Testis (tissue), 2 donors: ENCODE measurements at regions not wholly inside any gene's neighbourhood (a gene's known extent, or its start where the extent isn't known, plus 50 kb on each side); places are given as distances from the start of the nearest gene placed in this dataset.

Source experiments
- POLR2A ChIP-seq: fragments of 450-650 bp; IDR thresholded peaks from one replicate; pipeline ENCODE4 v1.6.1; 2017; ENCODE audit warnings: antibody characterized with exemption, mild to moderate bottlenecking, moderate library complexity
- TF ChIP-seq, protein P1 (sequence below), 3 experiments: fragments of 450-650 bp in 2 of 3; fragments of 200-600 bp in 1 of 3; sonication (generic) in 1 of 3; IDR thresholded peaks; one replicate each; pipeline ENCODE4 v1.5.1; 2016 to 2019; ENCODE audit warnings: antibody characterized with exemption in 3 of 3, mild to moderate bottlenecking in 2 of 3, moderate library complexity in 1 of 3

- TF ChIP-seq, protein P1, sequence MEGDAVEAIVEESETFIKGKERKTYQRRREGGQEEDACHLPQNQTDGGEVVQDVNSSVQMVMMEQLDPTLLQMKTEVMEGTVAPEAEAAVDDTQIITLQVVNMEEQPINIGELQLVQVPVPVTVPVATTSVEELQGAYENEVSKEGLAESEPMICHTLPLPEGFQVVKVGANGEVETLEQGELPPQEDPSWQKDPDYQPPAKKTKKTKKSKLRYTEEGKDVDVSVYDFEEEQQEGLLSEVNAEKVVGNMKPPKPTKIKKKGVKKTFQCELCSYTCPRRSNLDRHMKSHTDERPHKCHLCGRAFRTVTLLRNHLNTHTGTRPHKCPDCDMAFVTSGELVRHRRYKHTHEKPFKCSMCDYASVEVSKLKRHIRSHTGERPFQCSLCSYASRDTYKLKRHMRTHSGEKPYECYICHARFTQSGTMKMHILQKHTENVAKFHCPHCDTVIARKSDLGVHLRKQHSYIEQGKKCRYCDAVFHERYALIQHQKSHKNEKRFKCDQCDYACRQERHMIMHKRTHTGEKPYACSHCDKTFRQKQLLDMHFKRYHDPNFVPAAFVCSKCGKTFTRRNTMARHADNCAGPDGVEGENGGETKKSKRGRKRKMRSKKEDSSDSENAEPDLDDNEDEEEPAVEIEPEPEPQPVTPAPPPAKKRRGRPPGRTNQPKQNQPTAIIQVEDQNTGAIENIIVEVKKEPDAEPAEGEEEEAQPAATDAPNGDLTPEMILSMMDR (IDR thresholded peaks at IDR 0.05): no peak
- TF ChIP-seq POLR2A: no peak
Measured at GRCh38 chr7:128172963-128173362, 68.1 kb upstream of the LEP start.
